Ascending aorta (tissue), 2 donors: ENCODE measurements at regions not wholly inside any gene's neighbourhood (a gene's known extent, or its start where the extent isn't known, plus 50 kb on each side); places are given as distances from the start of the nearest gene placed in this dataset.
A peak's percentile ranks its signal among the peaks of the same experiment; 100 is the strongest.

ENCODE experiments used
- DNase-seq, 2 donors: peaks; one replicate each; pipeline ENCODE4 v3.0.0-alpha.2; 2019; ENCODE audit warnings: low spot score in 2 of 2
- H3K27ac ChIP-seq, 2 donors: fragments of 200-600 bp; sonication (generic); one replicate each; pipeline ENCODE4 v1.5.1; 2016 to 2017; ENCODE audit warnings: mild to moderate bottlenecking in 1 of 2
- H3K27me3 ChIP-seq: fragments of 200-600 bp; sonication (generic); one replicate; pipeline ENCODE4 v1.5.1; 2017
- H3K36me3 ChIP-seq, 2 donors: fragments of 200-600 bp; sonication (generic); one replicate each; pipeline ENCODE4 v1.5.1; 2016
- H3K4me1 ChIP-seq, 2 donors: fragments of 200-600 bp; sonication (generic); one replicate each; pipeline ENCODE4 v1.5.1; 2016 to 2017; ENCODE audit warnings: mild to moderate bottlenecking in 1 of 2
- H3K4me3 ChIP-seq, 2 donors: fragments of 200-600 bp; sonication (generic); one replicate each; pipeline ENCODE4 v1.5.1; 2016 to 2017; ENCODE audit warnings: mild to moderate bottlenecking in 1 of 2
- H3K9me3 ChIP-seq, 2 donors: fragments of 200-600 bp; sonication (generic); one replicate each; pipeline ENCODE4 v1.5.1; 2016
- CTCF ChIP-seq, 3 experiments: fragments of 200-600 bp in 2 of 3; fragments of 450-650 bp in 1 of 3; sonication (generic) in 2 of 3; IDR thresholded peaks; one replicate each; pipeline ENCODE4 v1.5.1; 2016 to 2019; ENCODE audit warnings: antibody characterized with exemption in 3 of 3, mild to moderate bottlenecking in 1 of 3, moderate library complexity in 1 of 3
- intact Hi-C: fragments of 100-400 bp; cut with DNase I; formaldehyde crosslinking; loops from one replicate; pipeline ENCODE4 v1.15.1; 2023

- Histone ChIP-seq H3K4me3 (no peak overlapping the region), H3K36me3 (no peaks in the 10 kb centered on the region), H3K27me3 (no peaks in the 10 kb centered on the region), H3K9me3 (peaks cover 0 to 3% of the 10 kb centered on the region in 2 donors), H3K4me1 (no peaks in the 10 kb centered on the region), H3K27ac (no peak overlapping the region)
- peak in 1 of 3 experiments; percentile 15 for TF ChIP-seq CTCF (IDR thresholded peaks at IDR 0.05)
- no peak for DNase-seq
- intact Hi-C loops, result no loop called here
Measured at GRCh38 chr1:66436378-66437135, 97.4 kb upstream of the SGIP1 start.

- no peaks in the 10 kb centered on the region for H3K27me3 ChIP-seq
- H3K36me3 ChIP-seq, result no peaks in the 10 kb centered on the region
- H3K27ac ChIP-seq, result no peak overlapping the region
- H3K4me1 ChIP-seq, result no peaks in the 10 kb centered on the region
- no peak for TF ChIP-seq CTCF (IDR thresholded peaks at IDR 0.05)
- no peak for DNase-seq
- H3K9me3 ChIP-seq, result no peaks in the 10 kb centered on the region
- intact Hi-C loops, result no loop called here
- H3K4me3 ChIP-seq, result no peak overlapping the region
Measured at GRCh38 chr1:66437136-66437401, 96.9 kb upstream of the SGIP1 start.

- DNase-seq, result no peak
- no peak for TF ChIP-seq CTCF (IDR thresholded peaks at IDR 0.05)
- no peak overlapping the region for H3K4me3 ChIP-seq
- H3K27ac ChIP-seq, result no peak overlapping the region
- no peaks in the 10 kb centered on the region for H3K27me3 ChIP-seq
- H3K9me3 ChIP-seq, result no peaks in the 10 kb centered on the region
- H3K36me3 ChIP-seq, result no peaks in the 10 kb centered on the region
- intact Hi-C loops, result no loop called here
- no peaks in the 10 kb centered on the region for H3K4me1 ChIP-seq
Measured at GRCh38 chr1:66438062-66438461, 95.9 kb upstream of the SGIP1 start.

- H3K36me3 ChIP-seq, result no peaks in the 10 kb centered on the region
- no peak for DNase-seq
- H3K27me3 ChIP-seq, result no peaks in the 10 kb centered on the region
- intact Hi-C loops, result no loop called here
- H3K27ac ChIP-seq, result no peak overlapping the region
- H3K9me3 ChIP-seq, result no peaks in the 10 kb centered on the region
- no peak for TF ChIP-seq CTCF (IDR thresholded peaks at IDR 0.05)
- H3K4me3 ChIP-seq, result no peak overlapping the region
- H3K4me1 ChIP-seq, result no peaks in the 10 kb centered on the region
Measured at GRCh38 chr1:66438501-66438900, 95.5 kb upstream of the SGIP1 start.

- Histone ChIP-seq H3K9me3 (no peaks in the 10 kb centered on the region), H3K36me3 (no peaks in the 10 kb centered on the region), H3K4me1 (no peaks in the 10 kb centered on the region), H3K27ac (no peak overlapping the region), H3K27me3 (no peaks in the 10 kb centered on the region), H3K4me3 (no peak overlapping the region)
- intact Hi-C loops, result no loop called here
- no peak for TF ChIP-seq CTCF (IDR thresholded peaks at IDR 0.05)
- DNase-seq, result no peak
Measured at GRCh38 chr1:66439031-66439740, 94.8 kb upstream of the SGIP1 start.
